ENCODE measurements at regions not wholly inside any gene's neighbourhood (a gene's known extent, or its start where the extent isn't known, plus 50 kb on each side); places are given as distances from the start of the nearest gene placed in this dataset.

DNA sequence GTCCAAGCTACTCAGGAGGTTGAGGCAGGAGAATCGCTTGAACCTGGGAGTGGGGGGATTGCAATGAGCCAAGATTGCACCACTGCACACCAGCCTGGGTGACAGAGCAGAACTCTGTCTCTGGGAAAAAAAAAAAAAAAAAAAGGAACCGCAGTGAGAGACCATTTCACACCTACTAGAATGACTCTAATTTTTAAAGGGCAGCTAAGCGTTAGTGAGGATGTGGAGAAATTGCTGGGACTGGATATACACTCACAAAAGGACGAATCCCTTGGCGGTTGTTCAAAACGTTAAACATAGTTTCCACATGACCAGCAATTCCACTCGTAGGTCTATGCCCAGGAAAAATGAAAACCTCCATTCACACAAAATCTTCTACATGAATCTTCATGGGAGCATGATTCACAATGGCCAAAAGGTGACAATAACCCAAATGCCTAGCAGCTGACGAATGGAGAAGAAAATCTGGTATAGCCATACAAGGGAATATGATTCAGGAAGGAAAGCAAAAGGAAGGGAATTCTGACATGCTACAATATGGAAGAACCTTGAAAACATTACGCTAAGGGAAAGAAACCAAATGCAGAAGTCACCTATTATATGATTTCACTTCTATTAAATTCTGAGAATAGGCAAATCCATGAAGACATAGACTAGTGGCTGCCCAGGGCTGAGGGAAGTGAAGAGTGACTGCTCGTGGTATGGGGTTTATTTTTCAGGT lies 127.0 kb downstream of the CHSY1 start:
- no peak for TF ChIP-seq POLR2A (IDR thresholded peaks at IDR 0.05)
- TF ChIP-seq EP300 (IDR thresholded peaks at IDR 0.05): no peak
- TF ChIP-seq, protein P1, sequence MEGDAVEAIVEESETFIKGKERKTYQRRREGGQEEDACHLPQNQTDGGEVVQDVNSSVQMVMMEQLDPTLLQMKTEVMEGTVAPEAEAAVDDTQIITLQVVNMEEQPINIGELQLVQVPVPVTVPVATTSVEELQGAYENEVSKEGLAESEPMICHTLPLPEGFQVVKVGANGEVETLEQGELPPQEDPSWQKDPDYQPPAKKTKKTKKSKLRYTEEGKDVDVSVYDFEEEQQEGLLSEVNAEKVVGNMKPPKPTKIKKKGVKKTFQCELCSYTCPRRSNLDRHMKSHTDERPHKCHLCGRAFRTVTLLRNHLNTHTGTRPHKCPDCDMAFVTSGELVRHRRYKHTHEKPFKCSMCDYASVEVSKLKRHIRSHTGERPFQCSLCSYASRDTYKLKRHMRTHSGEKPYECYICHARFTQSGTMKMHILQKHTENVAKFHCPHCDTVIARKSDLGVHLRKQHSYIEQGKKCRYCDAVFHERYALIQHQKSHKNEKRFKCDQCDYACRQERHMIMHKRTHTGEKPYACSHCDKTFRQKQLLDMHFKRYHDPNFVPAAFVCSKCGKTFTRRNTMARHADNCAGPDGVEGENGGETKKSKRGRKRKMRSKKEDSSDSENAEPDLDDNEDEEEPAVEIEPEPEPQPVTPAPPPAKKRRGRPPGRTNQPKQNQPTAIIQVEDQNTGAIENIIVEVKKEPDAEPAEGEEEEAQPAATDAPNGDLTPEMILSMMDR (IDR thresholded peaks at IDR 0.05): no peak
- Histone ChIP-seq H3K36me3 (no peaks in the 10 kb centered on the region), H3K4me1 (ENCODE audit: insufficient read depth) (peaks cover 19% of the 10 kb centered on the region), H3K27me3 (no peaks in the 10 kb centered on the region), H3K9me3 (no peaks in the 10 kb centered on the region), H3K27ac (no peak overlapping the region), H3K4me3 (no peak overlapping the region)
- intact Hi-C loops (cut with DNase I): loop anchor here in 2 of 4 donors (5.0 to 10.0 kb wide), 3 partner anchors 60 to 130 kb away; partner anchors contain the start of gene CHSY1 (in 2 of the 2)
- no peak for DNase-seq
- WGBS, 3 donors: 88 to 95% (median 91%) methylated on average over 10 of the region's 10 CpGs

DNA sequence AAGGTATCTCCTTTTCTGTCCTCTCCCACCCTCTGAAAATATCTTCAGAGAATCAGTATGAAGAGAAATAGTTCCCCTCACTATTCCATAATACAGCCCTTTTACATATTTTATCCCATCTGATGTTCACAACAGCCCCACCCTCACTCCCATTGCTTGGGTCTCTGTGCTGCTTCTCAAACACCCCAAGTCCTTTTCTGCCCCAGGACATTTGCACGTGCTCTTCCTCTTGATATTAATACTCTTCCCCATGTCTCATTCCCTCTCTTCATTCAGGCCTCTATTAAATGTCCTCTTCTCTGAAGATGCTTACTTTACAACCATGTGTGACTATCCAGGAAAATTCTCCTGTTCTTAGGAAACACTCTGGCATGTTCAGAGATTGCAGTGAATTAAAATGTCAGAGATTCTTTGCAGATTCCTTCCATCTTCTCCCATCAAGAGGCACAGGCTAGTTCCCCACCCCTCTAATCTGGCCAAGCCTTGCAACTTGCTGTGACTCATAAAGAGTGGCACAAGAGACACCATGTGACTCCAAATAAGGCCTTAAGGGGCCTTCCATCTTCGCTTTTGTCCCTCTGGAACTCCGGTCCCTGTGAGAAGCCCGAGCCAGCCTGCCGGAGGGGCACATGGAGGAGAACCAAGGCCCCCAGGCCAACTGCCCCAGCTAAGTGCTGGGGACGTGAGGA lies 128.5 kb downstream of the CHSY1 start:
- WGBS, 3 donors: 95 to 97% (median 96%) methylated on average over 6 of the region's 6 CpGs
- Histone ChIP-seq H3K36me3 (no peaks in the 10 kb centered on the region), H3K4me3 (no peak overlapping the region), H3K9me3 (no peaks in the 10 kb centered on the region), H3K27ac (no peak overlapping the region), H3K27me3 (no peaks in the 10 kb centered on the region), H3K4me1 (ENCODE audit: insufficient read depth) (peaks cover 18% of the 10 kb centered on the region)
- TF ChIP-seq, protein P1 (IDR thresholded peaks at IDR 0.05): no peak
- TF ChIP-seq POLR2A (IDR thresholded peaks at IDR 0.05) (no peak), EP300 (IDR thresholded peaks at IDR 0.05) (no peak)
- no peak for DNase-seq
- intact Hi-C loops (cut with DNase I): loop anchor here in 2 of 4 donors (5.0 to 10.0 kb wide), 3 partner anchors 61 to 131 kb away; partner anchors contain the start of gene CHSY1 (in 2 of the 2)

DNA sequence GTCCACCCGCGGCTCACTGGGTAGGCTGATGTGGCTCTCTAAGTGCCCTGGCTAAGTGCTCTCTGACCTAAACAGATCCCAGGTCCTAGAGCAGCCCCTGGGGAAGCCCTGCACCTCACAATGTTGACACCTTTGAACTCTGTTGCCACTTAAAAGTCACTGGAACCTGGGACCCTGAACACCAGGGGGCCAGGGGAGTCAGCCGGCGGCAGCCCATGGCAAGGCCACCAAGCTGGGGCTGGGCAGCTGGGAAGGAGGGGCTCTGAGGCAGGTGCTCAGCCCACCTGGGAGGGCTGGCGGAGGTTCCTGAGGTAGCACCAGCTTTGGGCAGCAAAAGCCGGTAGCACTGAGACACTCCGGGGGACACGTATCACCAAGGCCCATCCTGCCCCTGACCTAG lies 129.0 kb downstream of the CHSY1 start:
- Histone ChIP-seq H3K4me3 (no peak overlapping the region), H3K27me3 (no peaks in the 10 kb centered on the region), H3K36me3 (no peaks in the 10 kb centered on the region), H3K4me1 (ENCODE audit: insufficient read depth) (peaks cover 14% of the 10 kb centered on the region), H3K27ac (no peak overlapping the region), H3K9me3 (no peaks in the 10 kb centered on the region)
- TF ChIP-seq POLR2A (IDR thresholded peaks at IDR 0.05) (no peak), EP300 (IDR thresholded peaks at IDR 0.05) (no peak)
- TF ChIP-seq, protein P1 (IDR thresholded peaks at IDR 0.05): no peak
- 84 to 85% (median 85%) methylated on average over 7 to 8 of the region's 8 CpGs for WGBS, 3 donors
- no peak for DNase-seq
- intact Hi-C loops (cut with DNase I): loop anchor here in 2 of 4 donors (5.0 to 10.0 kb wide), 3 partner anchors 62 to 132 kb away; partner anchors contain the start of gene CHSY1 (in 2 of the 2)

DNA sequence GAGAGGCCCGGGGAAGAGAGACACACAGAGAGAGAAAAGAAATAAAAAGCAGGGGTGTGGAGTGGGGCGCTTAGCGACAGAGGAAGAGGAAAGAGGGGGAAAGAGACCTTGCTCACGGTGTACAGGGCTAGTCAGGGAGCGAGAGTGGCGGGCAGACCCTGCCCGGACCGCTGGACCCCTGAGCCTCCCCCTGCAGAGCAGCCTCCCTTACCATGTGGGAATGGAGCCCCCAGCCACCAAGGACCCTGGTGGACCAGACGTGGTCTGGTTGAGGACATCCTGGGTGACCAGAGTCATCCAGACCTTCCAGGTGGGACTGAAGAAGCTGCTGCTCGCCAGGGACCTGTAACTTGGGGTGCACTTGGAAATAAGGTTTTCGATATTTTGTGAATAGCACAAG lies 129.6 kb downstream of the CHSY1 start:
- 78 to 84% (median 82%) methylated on average over 11 of the region's 11 CpGs for WGBS, 3 donors
- TF ChIP-seq EP300 (IDR thresholded peaks at IDR 0.05) (no peak), POLR2A (IDR thresholded peaks at IDR 0.05) (no peak)
- TF ChIP-seq, protein P1 (IDR thresholded peaks at IDR 0.05): no peak
- Histone ChIP-seq H3K4me3 (no peak overlapping the region), H3K27me3 (no peaks in the 10 kb centered on the region), H3K27ac (peak overlapping the region; percentile 7 to 61), H3K9me3 (no peaks in the 10 kb centered on the region), H3K36me3 (no peaks in the 10 kb centered on the region), H3K4me1 (ENCODE audit: insufficient read depth) (peaks cover 10% of the 10 kb centered on the region)
- DNase-seq: no peak
- intact Hi-C loops (cut with DNase I): loop anchor here in 2 of 4 donors (5.0 to 10.0 kb wide), 3 partner anchors 63 to 133 kb away; partner anchors contain the start of gene CHSY1 (in 2 of the 2)

Data from ovary (tissue), 7 donors.